Mesenchymal stem cell (in vitro differentiated cells and primary cell): ENCODE measurements at regions not wholly inside any gene's neighbourhood (a gene's known extent, or its start where the extent isn't known, plus 50 kb on each side); places are given as distances from the start of the nearest gene placed in this dataset.

Source experiments
- DNase-seq: peaks from one replicate; pipeline ENCODE4 v3.0.0-alpha.2; 2013
- H2AFZ ChIP-seq: one replicate; pipeline ENCODE4 v1.6.1; 2013; ENCODE audit warnings: low read depth, mild to moderate bottlenecking, control low read depth, inconsistent platforms, low read length, moderate library complexity
- H2AK5ac ChIP-seq: 2 replicates; pipeline ENCODE4 v1.6.1; 2013; ENCODE audit warnings: low read length, moderate library complexity, mild to moderate bottlenecking, inconsistent platforms; ENCODE audit not compliant: severe bottlenecking
- H2BK120ac ChIP-seq: one replicate; pipeline ENCODE4 v1.6.1; 2013; ENCODE audit warnings: low read depth, mild to moderate bottlenecking, inconsistent platforms, low read length, moderate library complexity
- H2BK12ac ChIP-seq, 2 experiments: one replicate each; pipeline ENCODE4 v1.6.1; 2013; ENCODE audit warnings: inconsistent platforms in 2 of 2, low read length in 2 of 2, mild to moderate bottlenecking in 2 of 2, moderate library complexity in 2 of 2, control low read depth in 1 of 2
- H2BK15ac ChIP-seq: one replicate; pipeline ENCODE4 v1.6.1; 2013; ENCODE audit warnings: mild to moderate bottlenecking, low read depth, inconsistent platforms; ENCODE audit not compliant: poor library complexity, severe bottlenecking
- H2BK5ac ChIP-seq: 2 replicates; pipeline ENCODE4 v1.6.1; 2013; ENCODE audit warnings: low read depth, mild to moderate bottlenecking, low read length, control low read depth, inconsistent platforms; ENCODE audit not compliant: poor library complexity, severe bottlenecking
- H3K14ac ChIP-seq, 2 experiments: one replicate each; pipeline ENCODE4 v1.6.1; 2013; ENCODE audit warnings: inconsistent platforms in 2 of 2, low read length in 2 of 2, control low read depth in 1 of 2, mild to moderate bottlenecking in 1 of 2, moderate library complexity in 1 of 2
- H3K18ac ChIP-seq, 2 experiments: one replicate each; pipeline ENCODE4 v1.6.1; 2013; ENCODE audit warnings: inconsistent platforms in 2 of 2, low read length in 2 of 2, control low read depth in 1 of 2, low read depth in 1 of 2, mild to moderate bottlenecking in 1 of 2
- H3K23ac ChIP-seq, 2 experiments: one replicate each; pipeline ENCODE4 v1.6.1; 2013; ENCODE audit warnings: inconsistent platforms in 2 of 2, low read length in 2 of 2, mild to moderate bottlenecking in 2 of 2, moderate library complexity in 2 of 2, control low read depth in 1 of 2
- H3K27ac ChIP-seq: 2 replicates; pipeline ENCODE4 v1.5.1; 2013; ENCODE audit warnings: mild to moderate bottlenecking, moderate library complexity, low read length, control low read depth, inconsistent platforms; ENCODE audit not compliant: poor library complexity, severe bottlenecking
- H3K27me3 ChIP-seq, 2 experiments: 2 replicates each; pipeline versions ENCODE4 v1.6.1 to v1.7.0; 2013; ENCODE audit warnings: low read length in 2 of 2, mild to moderate bottlenecking in 2 of 2, moderate library complexity in 2 of 2, control low read depth in 1 of 2, inconsistent platforms in 1 of 2; ENCODE audit not compliant: control insufficient read depth in 1 of 2, insufficient read depth in 1 of 2
- H3K36me3 ChIP-seq, 2 experiments: 2 replicates each; pipeline versions ENCODE4 v1.6.1 to v1.7.0; 2013; ENCODE audit warnings: low read length in 2 of 2, control low read depth in 1 of 2, inconsistent platforms in 1 of 2, low read depth in 1 of 2, mild to moderate bottlenecking in 1 of 2; ENCODE audit not compliant: insufficient read depth in 2 of 2, control insufficient read depth in 1 of 2
- H3K4ac ChIP-seq, 2 experiments: one replicate each; pipeline ENCODE4 v1.6.1; 2013; ENCODE audit warnings: inconsistent platforms in 2 of 2, low read length in 2 of 2, mild to moderate bottlenecking in 2 of 2, moderate library complexity in 2 of 2, control low read depth in 1 of 2, low read depth in 1 of 2
- H3K4me1 ChIP-seq: 2 replicates; pipeline ENCODE4 v1.6.1; 2013; ENCODE audit warnings: low read depth, low read length, control low read depth; ENCODE audit not compliant: control insufficient read depth, insufficient read depth
- H3K4me2 ChIP-seq: 2 replicates; pipeline ENCODE4 v1.6.1; 2013; ENCODE audit warnings: low read length, mild to moderate bottlenecking, inconsistent platforms; ENCODE audit not compliant: poor library complexity, severe bottlenecking
- H3K4me3 ChIP-seq, 2 experiments: 2 replicates each; pipeline versions ENCODE4 v1.5.1 to v1.7.0; 2013; ENCODE audit warnings: low read length in 2 of 2, mild to moderate bottlenecking in 2 of 2, control low read depth in 1 of 2, low read depth in 1 of 2; ENCODE audit not compliant: insufficient read depth in 1 of 2
- H3K79me1 ChIP-seq: replicated peaks from 2 replicates; pipeline ENCODE4 v1.6.1; 2013; ENCODE audit warnings: mild to moderate bottlenecking, control low read depth, low read length, inconsistent platforms; ENCODE audit not compliant: poor library complexity, severe bottlenecking
- H3K9ac ChIP-seq: 2 replicates; pipeline ENCODE4 v1.7.0; 2013; ENCODE audit warnings: mild to moderate bottlenecking, low read length, moderate library complexity
- H3K9me3 ChIP-seq: 2 replicates; pipeline ENCODE4 v1.7.0; 2013; ENCODE audit warnings: mild to moderate bottlenecking, low read length; ENCODE audit not compliant: control insufficient read depth
- H4K8ac ChIP-seq: one replicate; pipeline ENCODE4 v1.6.1; 2013; ENCODE audit warnings: inconsistent platforms, mild to moderate bottlenecking, low read length, moderate library complexity
- H4K91ac ChIP-seq: one replicate; pipeline ENCODE4 v1.6.1; 2013; ENCODE audit warnings: mild to moderate bottlenecking, low read length, inconsistent platforms
- WGBS: methylation state at CpG from one replicate; pipeline ENCODE4 v1.1.7; 2013; ENCODE audit warnings: mixed read lengths; 5-methylcytosine and 5-hydroxymethylcytosine counted together

GRCh38 chr11:109236188-109236587, 185.8 kb upstream of the C11orf87 start:
- H3K23ac ChIP-seq, result no peak overlapping the region
- H3K9ac ChIP-seq, result no peak overlapping the region
- peak overlapping the region; percentile 63 for H3K27ac ChIP-seq
- no peak overlapping the region for H2BK15ac ChIP-seq
- no peak overlapping the region for H2AK5ac ChIP-seq
- H3K36me3 ChIP-seq, result no peaks in the 10 kb centered on the region
- no peaks in the 10 kb centered on the region for H3K4me1 ChIP-seq
- no peaks in the 10 kb centered on the region for H3K79me1 ChIP-seq
- 99% methylated on average over 2 of the region's 2 CpGs for WGBS
- H2BK120ac ChIP-seq, result no peak overlapping the region
- H3K27me3 ChIP-seq, result no peaks in the 10 kb centered on the region
- no peak overlapping the region for H4K8ac ChIP-seq
- H3K4me2 ChIP-seq, result no peak overlapping the region
- no peak overlapping the region for H3K4ac ChIP-seq
- no peak overlapping the region for H3K4me3 ChIP-seq
- no peak for DNase-seq
- no peak overlapping the region for H4K91ac ChIP-seq
- no peak overlapping the region for H2AFZ ChIP-seq
- H3K9me3 ChIP-seq, result peaks cover 25% of the 10 kb centered on the region
- no peak overlapping the region for H2BK5ac ChIP-seq
- no peak overlapping the region for H2BK12ac ChIP-seq
- H3K18ac ChIP-seq, result no peak overlapping the region
- H3K14ac ChIP-seq, result no peak overlapping the region

GRCh38 chr11:109236696-109237095, 185.3 kb upstream of the C11orf87 start:
- no peak overlapping the region for H3K23ac ChIP-seq
- H3K27ac ChIP-seq, result peak overlapping the region; percentile 63
- H3K18ac ChIP-seq, result no peak overlapping the region
- H4K8ac ChIP-seq, result no peak overlapping the region
- H2BK120ac ChIP-seq, result no peak overlapping the region
- DNase-seq, result peak; percentile 48
- no peak overlapping the region for H2BK5ac ChIP-seq
- H3K79me1 ChIP-seq, result no peaks in the 10 kb centered on the region
- H2AK5ac ChIP-seq, result no peak overlapping the region
- H2BK12ac ChIP-seq, result no peak overlapping the region
- H3K36me3 ChIP-seq, result no peaks in the 10 kb centered on the region
- no peak overlapping the region for H3K14ac ChIP-seq
- H3K4ac ChIP-seq, result no peak overlapping the region
- no peak overlapping the region for H2AFZ ChIP-seq
- peaks cover 25% of the 10 kb centered on the region for H3K9me3 ChIP-seq
- no peak overlapping the region for H4K91ac ChIP-seq
- no peaks in the 10 kb centered on the region for H3K4me1 ChIP-seq
- H3K9ac ChIP-seq, result no peak overlapping the region
- no peak overlapping the region for H3K4me3 ChIP-seq
- no peaks in the 10 kb centered on the region for H3K27me3 ChIP-seq
- H2BK15ac ChIP-seq, result no peak overlapping the region
- WGBS, result 87% methylated on average over 1 of the region's 1 CpG
- H3K4me2 ChIP-seq, result peak overlapping the region; percentile 4

- H2AK5ac ChIP-seq, result no peak overlapping the region
- H2AFZ ChIP-seq, result no peak overlapping the region
- H3K4me3 ChIP-seq, result no peak overlapping the region
- no peak overlapping the region for H4K91ac ChIP-seq
- no peak overlapping the region for H3K14ac ChIP-seq
- H2BK15ac ChIP-seq, result no peak overlapping the region
- H3K79me1 ChIP-seq, result no peaks in the 10 kb centered on the region
- H3K23ac ChIP-seq, result no peak overlapping the region
- peak; percentile 26 for DNase-seq
- H4K8ac ChIP-seq, result no peak overlapping the region
- no peaks in the 10 kb centered on the region for H3K27me3 ChIP-seq
- H3K4me2 ChIP-seq, result no peak overlapping the region
- no peak overlapping the region for H3K4ac ChIP-seq
- no peaks in the 10 kb centered on the region for H3K36me3 ChIP-seq
- H2BK120ac ChIP-seq, result no peak overlapping the region
- peaks cover 25% of the 10 kb centered on the region for H3K9me3 ChIP-seq
- no peak overlapping the region for H3K18ac ChIP-seq
- no peak overlapping the region for H3K27ac ChIP-seq
- no peak overlapping the region for H2BK12ac ChIP-seq
- no peak overlapping the region for H3K9ac ChIP-seq
- H3K4me1 ChIP-seq, result no peaks in the 10 kb centered on the region
- H2BK5ac ChIP-seq, result no peak overlapping the region
Measured at GRCh38 chr11:109237636-109238035, 184.4 kb upstream of the C11orf87 start.

- H2AK5ac ChIP-seq, result no peak overlapping the region
- WGBS, result 81% methylated on average over 3 of the region's 3 CpGs
- H2BK5ac ChIP-seq, result no peak overlapping the region
- no peak overlapping the region for H2BK15ac ChIP-seq
- no peak overlapping the region for H3K27ac ChIP-seq
- H4K91ac ChIP-seq, result no peak overlapping the region
- no peaks in the 10 kb centered on the region for H3K4me1 ChIP-seq
- peak overlapping the region in 1 of 2 experiments; percentile 18 for H3K18ac ChIP-seq
- no peak for DNase-seq
- H2BK12ac ChIP-seq, result no peak overlapping the region
- H2BK120ac ChIP-seq, result no peak overlapping the region
- H3K27me3 ChIP-seq, result no peaks in the 10 kb centered on the region
- no peak overlapping the region for H3K23ac ChIP-seq
- H4K8ac ChIP-seq, result peak overlapping the region; percentile 67
- peaks cover 25% of the 10 kb centered on the region for H3K9me3 ChIP-seq
- H3K36me3 ChIP-seq, result no peaks in the 10 kb centered on the region
- no peak overlapping the region for H3K4ac ChIP-seq
- peak overlapping the region; percentile 46 for H2AFZ ChIP-seq
- no peak overlapping the region for H3K9ac ChIP-seq
- no peaks in the 10 kb centered on the region for H3K79me1 ChIP-seq
- no peak overlapping the region for H3K4me3 ChIP-seq
- no peak overlapping the region for H3K4me2 ChIP-seq
- peak overlapping the region in 1 of 2 experiments; percentile 18 for H3K14ac ChIP-seq
Measured at GRCh38 chr11:109241988-109242536, 179.9 kb upstream of the C11orf87 start.
